Bronchial epithelial cell (primary cell): ENCODE measurements at regions not wholly inside any gene's neighbourhood (a gene's known extent, or its start where the extent isn't known, plus 50 kb on each side); places are given as distances from the start of the nearest gene placed in this dataset.
"Not testable (repeated sequence)": the region's sequence is repeated elsewhere in the genome, so short reads cannot be mapped to it uniquely, and the experiment has no call there.

Experiments
- DNase-seq: peaks from one replicate; pipeline ENCODE4 v3.0.0-alpha.2; 2010; ENCODE audit warnings: low read depth
- FAIRE-seq: peaks from 2 replicates; lab custom pipeline; 2011; peaks lifted over from hg19 to GRCh38; lab: Jason Lieb, UNC
- H3K27me3 ChIP-seq: 2 replicates; pipeline ENCODE4 v1.5.1; 2011; ENCODE audit warnings: low read length; ENCODE audit not compliant: control insufficient read depth, insufficient read depth
- H3K36me3 ChIP-seq: 2 replicates; pipeline ENCODE4 v1.5.1; 2011; ENCODE audit warnings: low read length; ENCODE audit not compliant: control insufficient read depth, insufficient read depth
- H3K4me3 ChIP-seq: 2 replicates; pipeline ENCODE4 v1.5.1; 2011; ENCODE audit warnings: mild to moderate bottlenecking, low read depth, low read length, control low read depth
- TF ChIP-seq, protein P1 (sequence below): IDR thresholded peaks from 2 replicates; pipeline ENCODE4 v1.5.1; 2011; ENCODE audit warnings: mild to moderate bottlenecking, moderate library complexity, low read length, control low read depth, inconsistent platforms; ENCODE audit not compliant: insufficient read depth, severe bottlenecking

- TF ChIP-seq, protein P1, sequence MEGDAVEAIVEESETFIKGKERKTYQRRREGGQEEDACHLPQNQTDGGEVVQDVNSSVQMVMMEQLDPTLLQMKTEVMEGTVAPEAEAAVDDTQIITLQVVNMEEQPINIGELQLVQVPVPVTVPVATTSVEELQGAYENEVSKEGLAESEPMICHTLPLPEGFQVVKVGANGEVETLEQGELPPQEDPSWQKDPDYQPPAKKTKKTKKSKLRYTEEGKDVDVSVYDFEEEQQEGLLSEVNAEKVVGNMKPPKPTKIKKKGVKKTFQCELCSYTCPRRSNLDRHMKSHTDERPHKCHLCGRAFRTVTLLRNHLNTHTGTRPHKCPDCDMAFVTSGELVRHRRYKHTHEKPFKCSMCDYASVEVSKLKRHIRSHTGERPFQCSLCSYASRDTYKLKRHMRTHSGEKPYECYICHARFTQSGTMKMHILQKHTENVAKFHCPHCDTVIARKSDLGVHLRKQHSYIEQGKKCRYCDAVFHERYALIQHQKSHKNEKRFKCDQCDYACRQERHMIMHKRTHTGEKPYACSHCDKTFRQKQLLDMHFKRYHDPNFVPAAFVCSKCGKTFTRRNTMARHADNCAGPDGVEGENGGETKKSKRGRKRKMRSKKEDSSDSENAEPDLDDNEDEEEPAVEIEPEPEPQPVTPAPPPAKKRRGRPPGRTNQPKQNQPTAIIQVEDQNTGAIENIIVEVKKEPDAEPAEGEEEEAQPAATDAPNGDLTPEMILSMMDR = no peak
- no peak for DNase-seq
- H3K27me3 ChIP-seq = no peaks in the 10 kb centered on the region
- H3K36me3 ChIP-seq = no peaks in the 10 kb centered on the region
- FAIRE-seq = no peak
- H3K4me3 ChIP-seq = no peak overlapping the region
Observed at GRCh38 chr16:16973707-16974591, 496.8 kb downstream of the XYLT1 start.

DNA sequence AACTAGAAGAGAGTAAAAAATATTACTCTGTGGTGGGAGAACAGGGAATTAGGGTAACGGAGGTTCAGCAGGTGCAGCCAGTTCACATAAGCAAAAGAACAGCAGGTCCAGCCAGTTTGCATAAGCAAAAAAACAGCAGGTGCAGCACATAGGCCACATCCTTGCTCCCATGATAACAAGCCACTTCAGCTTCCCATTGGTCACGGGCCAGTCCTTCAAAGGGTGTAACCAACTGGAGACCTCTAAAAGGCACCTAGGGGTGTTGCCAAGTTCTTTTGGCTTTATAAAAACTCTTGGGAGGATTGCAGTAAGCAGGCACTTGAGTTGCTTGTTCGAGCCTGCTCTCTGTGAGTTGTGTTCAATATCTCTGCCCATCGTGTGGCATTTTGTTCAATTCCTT is 488.1 kb downstream of the XYLT1 start:
- Histone ChIP-seq H3K36me3 (no peaks in the 10 kb centered on the region), H3K4me3 (no peak overlapping the region), H3K27me3 (no peaks in the 10 kb centered on the region)
- FAIRE-seq = no peak
- DNase-seq = no peak
- TF ChIP-seq, protein P1 = no peak

GRCh38 chr16:16983582-16983981 is 487.2 kb downstream of the XYLT1 start:
- H3K27me3 ChIP-seq = no peaks in the 10 kb centered on the region
- FAIRE-seq (no peak), DNase-seq (no peak)
- H3K4me3 ChIP-seq = no peak overlapping the region
- TF ChIP-seq, protein P1 = no peak
- no peaks in the 10 kb centered on the region for H3K36me3 ChIP-seq

- not testable (repeated sequence) for H3K27me3 ChIP-seq, H3K4me3 ChIP-seq, H3K36me3 ChIP-seq, DNase-seq, FAIRE-seq
Observed at GRCh38 chr16:16984091-16984490, 486.7 kb downstream of the XYLT1 start.

DNA sequence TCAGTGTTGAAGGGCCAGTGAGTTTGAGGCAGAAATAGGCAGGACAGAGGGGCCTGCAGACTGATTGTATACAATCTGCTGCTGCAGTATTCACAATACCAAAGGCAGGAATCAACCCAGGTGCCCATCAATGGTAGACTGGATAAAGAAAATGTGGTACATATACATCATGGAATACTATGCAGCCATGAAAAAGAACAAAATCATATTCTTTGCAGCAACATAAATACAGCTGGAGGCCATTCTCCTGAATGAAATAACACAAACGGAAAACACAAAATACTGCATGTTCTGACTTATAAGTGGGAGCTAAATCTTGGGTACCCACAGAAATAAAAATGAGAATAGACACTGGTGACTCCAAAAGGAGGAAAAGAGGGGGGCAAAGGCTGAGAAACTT is 485.1 kb downstream of the XYLT1 start:
- Histone ChIP-seq H3K4me3 (no peak overlapping the region), H3K27me3 (no peaks in the 10 kb centered on the region), H3K36me3 (no peaks in the 10 kb centered on the region)
- TF ChIP-seq, protein P1 = no peak
- DNase-seq (no peak), FAIRE-seq (no peak)

- FAIRE-seq = no peak
- DNase-seq = no peak
- TF ChIP-seq, protein P1 = no peak
- H3K27me3 ChIP-seq = no peaks in the 10 kb centered on the region
- H3K36me3 ChIP-seq = no peaks in the 10 kb centered on the region
- H3K4me3 ChIP-seq = no peak overlapping the region
Observed at GRCh38 chr16:16988963-16989362, 481.8 kb downstream of the XYLT1 start.
